Gastroesophageal sphincter (tissue), 3 donors: ENCODE measurements at regions not wholly inside any gene's neighbourhood (a gene's known extent, or its start where the extent isn't known, plus 50 kb on each side); places are given as distances from the start of the nearest gene placed in this dataset.

Experiments
- EP300 ChIP-seq: sonication (generic); formaldehyde crosslinking; IDR thresholded peaks from one replicate; pipeline ENCODE4 v1.6.1; 2017; ENCODE audit warnings: antibody characterized with exemption, mild to moderate bottlenecking
- POLR2A ChIP-seq, 2 donors: fragments of 450-650 bp; IDR thresholded peaks; one replicate each; pipeline ENCODE4 v1.6.1; 2017; ENCODE audit warnings: antibody characterized with exemption in 2 of 2, mild to moderate bottlenecking in 2 of 2, moderate library complexity in 1 of 2
- POLR2AphosphoS5 ChIP-seq: sonication (generic); formaldehyde crosslinking; IDR thresholded peaks from one replicate; pipeline ENCODE4 v1.6.1; 2017; ENCODE audit warnings: antibody characterized with exemption
- TF ChIP-seq, protein P1 (sequence below), 4 experiments: fragments of 200-600 bp in 2 of 4; fragments of 450-650 bp in 2 of 4; sonication (generic) in 1 of 4; IDR thresholded peaks; one replicate each; pipeline ENCODE4 v1.5.1; 2017 to 2019; ENCODE audit warnings: antibody characterized with exemption in 4 of 4, mild to moderate bottlenecking in 2 of 4, moderate library complexity in 2 of 4

DNA sequence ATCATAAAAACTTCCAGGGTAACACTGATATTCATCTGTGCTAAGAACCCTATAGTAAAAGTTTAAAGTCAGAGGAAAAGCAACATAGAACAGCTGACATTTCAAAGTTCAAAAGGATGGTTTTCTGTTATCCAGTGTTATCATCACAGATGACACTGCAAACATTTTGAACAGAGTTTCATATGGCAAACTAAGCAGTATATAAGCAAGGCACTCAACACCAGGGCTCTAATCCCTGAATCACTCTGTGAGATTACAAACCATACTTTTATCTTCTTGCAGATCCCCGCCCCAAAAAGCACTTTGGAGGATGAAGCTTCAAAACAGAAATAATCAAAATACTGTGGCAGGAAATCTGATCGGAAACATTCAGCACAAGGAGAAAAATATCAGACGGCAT is 508.2 kb upstream of the KIF2B start:
- TF ChIP-seq, protein P1, sequence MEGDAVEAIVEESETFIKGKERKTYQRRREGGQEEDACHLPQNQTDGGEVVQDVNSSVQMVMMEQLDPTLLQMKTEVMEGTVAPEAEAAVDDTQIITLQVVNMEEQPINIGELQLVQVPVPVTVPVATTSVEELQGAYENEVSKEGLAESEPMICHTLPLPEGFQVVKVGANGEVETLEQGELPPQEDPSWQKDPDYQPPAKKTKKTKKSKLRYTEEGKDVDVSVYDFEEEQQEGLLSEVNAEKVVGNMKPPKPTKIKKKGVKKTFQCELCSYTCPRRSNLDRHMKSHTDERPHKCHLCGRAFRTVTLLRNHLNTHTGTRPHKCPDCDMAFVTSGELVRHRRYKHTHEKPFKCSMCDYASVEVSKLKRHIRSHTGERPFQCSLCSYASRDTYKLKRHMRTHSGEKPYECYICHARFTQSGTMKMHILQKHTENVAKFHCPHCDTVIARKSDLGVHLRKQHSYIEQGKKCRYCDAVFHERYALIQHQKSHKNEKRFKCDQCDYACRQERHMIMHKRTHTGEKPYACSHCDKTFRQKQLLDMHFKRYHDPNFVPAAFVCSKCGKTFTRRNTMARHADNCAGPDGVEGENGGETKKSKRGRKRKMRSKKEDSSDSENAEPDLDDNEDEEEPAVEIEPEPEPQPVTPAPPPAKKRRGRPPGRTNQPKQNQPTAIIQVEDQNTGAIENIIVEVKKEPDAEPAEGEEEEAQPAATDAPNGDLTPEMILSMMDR (IDR thresholded peaks at IDR 0.05), result no peak
- TF ChIP-seq POLR2A (IDR thresholded peaks at IDR 0.05) (no peak), POLR2AphosphoS5 (no peak), EP300 (no peak)
